GM06990 (cell line): ENCODE measurements at regions not wholly inside any gene's neighbourhood (a gene's known extent, or its start where the extent isn't known, plus 50 kb on each side); places are given as distances from the start of the nearest gene placed in this dataset.

Source experiments
- DNase-seq: peaks from one replicate; pipeline ENCODE4 v3.0.0-alpha.2; 2011; ENCODE audit not compliant: insufficient read length; ENCODE audit errors: extremely low read depth
- H3K27me3 ChIP-seq: replicated peaks from 2 replicates; pipeline ENCODE4 v1.6.0; 2011; ENCODE audit warnings: low read length; ENCODE audit not compliant: control insufficient read depth, insufficient read depth
- H3K36me3 ChIP-seq: 2 replicates; pipeline ENCODE4 v1.5.1; 2011; ENCODE audit warnings: low read length; ENCODE audit not compliant: control insufficient read depth, insufficient read depth
- H3K4me3 ChIP-seq: replicated peaks from 2 replicates; pipeline ENCODE4 v1.5.1; 2011; ENCODE audit warnings: low read depth, mild to moderate bottlenecking, control low read depth, low read length
- TF ChIP-seq, protein P1 (sequence below): IDR thresholded peaks from 2 replicates; pipeline ENCODE4 v1.5.1; 2011; ENCODE audit warnings: low read length, control low read depth, mild to moderate bottlenecking, inconsistent platforms; ENCODE audit not compliant: insufficient read depth, poor library complexity, severe bottlenecking

- TF ChIP-seq, protein P1, sequence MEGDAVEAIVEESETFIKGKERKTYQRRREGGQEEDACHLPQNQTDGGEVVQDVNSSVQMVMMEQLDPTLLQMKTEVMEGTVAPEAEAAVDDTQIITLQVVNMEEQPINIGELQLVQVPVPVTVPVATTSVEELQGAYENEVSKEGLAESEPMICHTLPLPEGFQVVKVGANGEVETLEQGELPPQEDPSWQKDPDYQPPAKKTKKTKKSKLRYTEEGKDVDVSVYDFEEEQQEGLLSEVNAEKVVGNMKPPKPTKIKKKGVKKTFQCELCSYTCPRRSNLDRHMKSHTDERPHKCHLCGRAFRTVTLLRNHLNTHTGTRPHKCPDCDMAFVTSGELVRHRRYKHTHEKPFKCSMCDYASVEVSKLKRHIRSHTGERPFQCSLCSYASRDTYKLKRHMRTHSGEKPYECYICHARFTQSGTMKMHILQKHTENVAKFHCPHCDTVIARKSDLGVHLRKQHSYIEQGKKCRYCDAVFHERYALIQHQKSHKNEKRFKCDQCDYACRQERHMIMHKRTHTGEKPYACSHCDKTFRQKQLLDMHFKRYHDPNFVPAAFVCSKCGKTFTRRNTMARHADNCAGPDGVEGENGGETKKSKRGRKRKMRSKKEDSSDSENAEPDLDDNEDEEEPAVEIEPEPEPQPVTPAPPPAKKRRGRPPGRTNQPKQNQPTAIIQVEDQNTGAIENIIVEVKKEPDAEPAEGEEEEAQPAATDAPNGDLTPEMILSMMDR = no peak
- Histone ChIP-seq H3K27me3 (no peaks in the 10 kb centered on the region), H3K4me3 (no peak overlapping the region), H3K36me3 (no peaks in the 10 kb centered on the region)
- DNase-seq = no peak
These were observed 214.4 kb upstream of the CCNG1 start for GRCh38 chr5:163222982-163223381.

GRCh38 chr5:163244445-163244987 is 192.9 kb upstream of the CCNG1 start:
- TF ChIP-seq, protein P1 = no peak
- H3K27me3 ChIP-seq = no peaks in the 10 kb centered on the region

DNA sequence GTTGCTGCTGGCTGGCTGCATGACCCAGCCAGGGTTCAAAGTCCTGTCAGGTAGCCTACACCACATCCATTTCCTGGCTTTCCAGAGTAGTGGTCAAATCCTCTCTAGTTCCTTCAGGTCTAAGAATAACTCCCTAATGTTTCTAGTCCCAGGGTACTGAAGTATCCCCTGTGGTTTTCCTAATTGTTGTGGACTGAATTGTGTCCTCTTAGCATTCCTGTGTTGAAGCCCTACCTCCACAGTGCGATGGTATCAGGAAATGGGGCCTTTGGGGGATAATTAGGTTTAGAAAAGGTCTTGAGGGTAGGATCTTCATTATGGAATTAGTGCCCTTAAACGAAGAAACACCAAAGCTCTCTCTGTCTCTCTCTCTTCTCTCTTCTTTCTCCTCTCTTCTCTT is 191.8 kb upstream of the CCNG1 start:
- no peak for DNase-seq
- H3K27me3 ChIP-seq = no peaks in the 10 kb centered on the region
- no peak overlapping the region for H3K4me3 ChIP-seq

More at GRCh38 chr5:163244445-163244987, 192.9 kb upstream of the CCNG1 start:
- H3K4me3 ChIP-seq = no peak overlapping the region
- H3K36me3 ChIP-seq = no peaks in the 10 kb centered on the region
- DNase-seq = no peak

GRCh38 chr5:163248333-163248732 is 189.1 kb upstream of the CCNG1 start:
- Histone ChIP-seq H3K27me3 (no peaks in the 10 kb centered on the region), H3K4me3 (no peak overlapping the region), H3K36me3 (no peaks in the 10 kb centered on the region)
- no peak for DNase-seq
- TF ChIP-seq, protein P1 = no peak

More for the DNA sequence above, 191.8 kb upstream of the CCNG1 start:
- TF ChIP-seq, protein P1 = no peak
- no peaks in the 10 kb centered on the region for H3K36me3 ChIP-seq

GRCh38 chr5:163248871-163249270 is 188.5 kb upstream of the CCNG1 start:
- no peak overlapping the region for H3K4me3 ChIP-seq
- H3K27me3 ChIP-seq = no peaks in the 10 kb centered on the region
- DNase-seq = no peak
- no peaks in the 10 kb centered on the region for H3K36me3 ChIP-seq
- TF ChIP-seq, protein P1 = no peak

DNA sequence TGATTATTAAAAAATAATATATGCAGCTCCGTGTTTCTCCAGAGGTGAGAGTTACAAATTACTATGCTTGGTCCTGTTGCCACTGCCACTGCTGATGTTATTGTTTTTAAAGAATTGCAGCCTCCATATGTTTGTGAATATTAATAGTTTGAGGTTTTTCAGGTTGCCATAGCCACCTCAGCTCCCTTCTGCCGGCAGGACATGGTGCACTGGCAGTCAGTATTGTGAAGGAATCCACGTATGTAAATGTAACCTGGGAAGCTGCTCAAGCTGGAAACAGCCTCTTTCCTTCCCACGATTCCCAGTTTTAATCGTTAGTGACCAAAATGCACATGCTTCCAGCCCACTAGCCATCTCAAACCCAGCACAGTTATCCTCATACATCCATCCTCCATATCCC is 184.4 kb upstream of the CCNG1 start:
- DNase-seq = no peak
- TF ChIP-seq, protein P1 = no peak
- Histone ChIP-seq H3K27me3 (no peaks in the 10 kb centered on the region), H3K4me3 (no peak overlapping the region), H3K36me3 (no peaks in the 10 kb centered on the region)
